HG02798 (cell line): ENCODE measurements at regions not wholly inside any gene's neighbourhood (a gene's known extent, or its start where the extent isn't known, plus 50 kb on each side); places are given as distances from the start of the nearest gene placed in this dataset.
"Not testable (repeated sequence)": the region's sequence is repeated elsewhere in the genome, so short reads cannot be mapped to it uniquely, and the experiment has no call there.

ENCODE experiments used
- ATAC-seq: cut with Tn5 transposase; IDR thresholded peaks from one replicate; pipeline ENCODE4 v1.9.1; 2021; ENCODE audit warnings: mild to moderate bottlenecking; ENCODE audit not compliant: unreplicated experiment, poor library complexity

- no peak for ATAC-seq
Measured at GRCh38 chr3:40876009-40876408, 323.3 kb upstream of the CTNNB1 start.

DNA sequence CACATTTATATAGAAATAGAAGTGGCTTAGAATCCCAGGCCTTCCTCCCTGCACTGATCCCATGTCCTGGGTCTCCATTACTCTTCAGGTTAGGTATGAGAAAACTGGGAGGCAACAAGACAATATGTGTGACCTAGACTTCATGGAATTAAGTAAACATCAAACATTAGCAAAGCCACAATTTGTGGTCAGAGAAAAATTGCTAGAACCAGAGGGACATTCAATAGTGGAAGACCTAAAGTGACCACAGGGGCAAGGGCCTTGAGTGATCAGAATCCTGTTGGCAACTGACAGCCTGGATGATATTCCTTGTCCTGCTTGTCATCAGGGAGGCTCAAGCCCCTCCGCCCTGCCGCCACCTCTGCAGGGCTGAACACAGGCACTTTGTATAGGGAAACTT is 322.8 kb upstream of the CTNNB1 start:
- ATAC-seq: no peak

- ATAC-seq: no peak
Measured at GRCh38 chr3:40877631-40878463, 321.5 kb upstream of the CTNNB1 start.

- no peak for ATAC-seq
Measured at GRCh38 chr3:40878464-40878905, 320.8 kb upstream of the CTNNB1 start.

GRCh38 chr3:40885430-40885829 is 313.9 kb upstream of the CTNNB1 start:
- no peak for ATAC-seq

DNA sequence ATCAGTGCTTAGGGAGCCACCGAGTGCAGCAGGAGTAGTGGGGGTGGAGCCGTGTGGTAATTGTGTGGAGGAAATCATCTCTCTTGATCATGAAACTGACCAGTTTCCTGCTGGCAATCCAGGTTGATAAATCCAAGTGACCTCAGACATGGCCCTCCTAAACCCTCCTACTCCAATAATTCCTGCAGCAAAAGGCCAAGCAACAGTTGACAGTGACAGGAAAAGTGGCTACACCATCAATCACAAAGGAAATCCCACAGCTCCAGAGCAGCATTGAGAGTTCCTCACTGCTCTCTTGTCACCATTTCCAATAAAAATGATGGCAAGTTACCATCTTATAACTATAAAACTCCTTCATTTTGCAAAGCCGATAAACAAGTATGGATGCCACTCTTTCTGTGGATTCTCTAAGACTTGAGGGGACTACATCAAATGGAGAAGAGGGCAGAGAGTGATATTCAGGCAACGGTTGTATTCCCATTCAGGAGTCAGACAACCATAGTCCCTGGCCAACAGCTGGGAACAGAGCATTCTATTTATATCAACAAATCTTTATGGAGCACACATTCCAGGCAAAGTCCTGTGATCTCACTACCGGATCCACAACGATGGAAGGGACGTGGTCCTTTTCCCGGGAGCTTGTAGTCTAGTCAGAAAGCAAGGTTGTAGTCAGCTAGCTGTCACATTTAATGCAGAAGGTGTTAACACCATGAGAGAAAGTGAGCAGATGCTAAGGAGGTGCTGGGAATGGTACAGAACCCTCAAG is 312.5 kb upstream of the CTNNB1 start:
- ATAC-seq: no peak

DNA sequence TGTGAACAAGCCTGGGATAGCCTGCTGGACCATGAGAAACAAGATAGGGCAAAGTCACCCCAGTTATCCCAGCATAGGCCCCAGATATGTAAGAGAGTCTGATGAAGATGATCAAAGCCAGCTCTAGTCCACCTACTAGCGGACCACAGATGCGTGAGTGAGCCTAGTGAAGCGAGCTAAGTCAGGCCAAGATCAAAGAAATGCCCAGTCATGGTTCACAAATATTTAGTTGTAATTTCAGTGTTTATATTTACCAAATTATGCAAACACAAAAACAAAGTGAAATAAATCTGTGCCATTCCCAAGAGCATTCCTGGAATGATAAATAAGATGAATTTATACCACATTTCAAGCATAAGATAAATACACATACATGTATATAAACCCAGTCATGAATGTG is 308.1 kb upstream of the CTNNB1 start:
- no peak for ATAC-seq

GRCh38 chr3:40895109-40895508 is 304.2 kb upstream of the CTNNB1 start:
- no peak for ATAC-seq

GRCh38 chr3:40899286-40899712 is 300.0 kb upstream of the CTNNB1 start:
- no peak for ATAC-seq

DNA sequence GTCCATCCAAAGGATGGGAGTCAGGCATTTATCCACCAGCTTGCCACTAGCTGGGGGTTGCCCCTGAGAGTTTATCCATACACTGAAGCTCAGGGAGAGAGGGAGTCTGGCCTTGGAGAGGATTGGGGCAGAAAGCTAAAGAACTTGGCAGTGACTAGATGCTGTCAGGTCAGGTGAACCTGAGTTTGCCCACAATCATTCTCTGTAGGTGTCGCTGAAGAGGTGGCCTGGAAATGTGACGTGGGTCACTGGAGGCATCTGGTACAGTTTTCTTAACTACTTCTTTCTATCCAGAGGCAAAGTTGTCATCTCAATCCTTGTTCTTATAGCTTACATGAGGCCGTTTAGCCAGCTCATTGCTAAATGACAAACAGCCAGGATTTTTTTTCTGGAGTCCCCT is 298.0 kb upstream of the CTNNB1 start:
- ATAC-seq: no peak

- no peak for ATAC-seq
Measured at GRCh38 chr3:40901796-40902195, 297.5 kb upstream of the CTNNB1 start.

- ATAC-seq: not testable (repeated sequence)
Measured at GRCh38 chr3:40907907-40908465, 291.3 kb upstream of the CTNNB1 start.

DNA sequence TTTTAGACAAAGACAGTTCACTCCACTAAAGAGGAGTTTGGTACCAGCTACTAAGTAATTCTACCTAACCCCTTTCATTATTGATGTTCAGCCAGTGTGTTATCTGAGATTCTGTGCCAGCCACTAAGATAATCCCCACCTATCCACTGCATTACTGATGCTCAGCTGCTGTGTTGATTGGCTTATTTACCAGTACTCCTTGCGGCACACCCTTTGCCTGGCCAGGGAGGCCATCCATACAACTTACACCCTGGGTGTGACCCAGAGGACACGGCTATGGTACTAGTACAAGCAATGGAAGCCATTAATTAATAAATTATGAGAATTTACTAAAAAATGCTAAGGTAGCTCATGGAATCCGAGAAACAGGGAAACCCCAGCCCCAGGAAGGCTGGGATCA is 290.7 kb upstream of the CTNNB1 start:
- no peak for ATAC-seq

GRCh38 chr3:40911264-40911663 is 288.0 kb upstream of the CTNNB1 start:
- no peak for ATAC-seq

GRCh38 chr3:40911928-40912327 is 287.4 kb upstream of the CTNNB1 start:
- ATAC-seq: peak; percentile 58

DNA sequence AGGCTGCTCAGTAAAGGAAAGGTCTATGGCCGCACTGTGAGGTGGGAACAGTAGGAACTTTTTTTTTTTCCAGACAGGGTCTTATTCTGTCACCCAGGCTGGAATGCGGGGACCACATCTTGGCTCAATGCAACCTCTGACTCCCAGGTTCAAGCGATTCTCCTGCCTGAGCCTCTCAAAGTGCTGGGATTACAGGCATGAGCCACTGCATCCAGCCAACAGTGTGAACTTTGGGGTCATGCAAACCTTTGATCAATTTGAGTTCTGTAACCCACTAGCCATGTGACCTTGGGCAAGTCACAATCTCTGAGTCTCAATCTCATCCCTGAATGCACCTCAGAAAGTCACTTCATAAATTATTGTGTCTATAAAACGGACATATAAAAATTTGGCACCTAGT is 286.8 kb upstream of the CTNNB1 start:
- ATAC-seq: no peak

- no peak for ATAC-seq
Measured at GRCh38 chr3:40913192-40913591, 286.1 kb upstream of the CTNNB1 start.

DNA sequence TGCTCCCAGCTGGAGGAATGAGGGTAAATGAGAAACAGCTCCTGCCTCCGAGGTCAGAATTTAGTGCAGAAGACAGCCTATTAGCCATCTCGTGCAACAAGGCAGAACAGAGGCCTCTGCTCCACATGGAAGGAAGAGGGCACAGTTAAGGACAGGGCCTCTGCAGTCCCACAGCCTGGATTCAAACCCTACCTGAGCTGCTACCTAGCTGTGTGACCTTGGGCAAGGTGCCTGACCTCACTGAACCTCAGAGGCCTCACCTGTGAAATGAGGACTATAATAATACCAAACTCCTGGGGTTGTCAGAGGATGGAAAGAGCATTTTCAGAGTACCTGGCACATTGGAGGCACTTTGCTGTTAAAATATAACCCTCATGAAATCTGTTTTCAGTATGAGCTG is 285.7 kb upstream of the CTNNB1 start:
- no peak for ATAC-seq

GRCh38 chr3:40914475-40914874 is 284.8 kb upstream of the CTNNB1 start:
- peak; percentile 29 for ATAC-seq

GRCh38 chr3:40915346-40915865 is 283.9 kb upstream of the CTNNB1 start:
- no peak for ATAC-seq

DNA sequence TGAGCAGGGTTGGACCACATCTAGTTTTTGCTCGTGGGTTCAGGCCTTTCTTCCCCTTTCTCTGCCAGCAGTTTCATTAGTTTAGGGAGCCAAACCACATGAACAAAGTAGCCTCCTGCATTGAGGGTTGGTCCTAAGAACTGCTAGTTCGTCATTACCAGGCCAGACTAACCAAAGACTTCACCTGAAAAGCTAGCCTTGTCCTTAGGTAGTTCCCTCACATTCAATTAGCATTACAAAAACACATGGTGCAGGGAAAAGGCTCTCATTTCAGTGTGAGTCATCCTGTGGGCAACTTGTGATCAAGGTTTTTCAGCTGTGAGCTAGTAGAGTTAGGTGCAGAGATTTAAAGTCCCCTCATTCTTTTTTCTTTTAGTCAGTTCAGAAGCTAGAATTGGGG is 279.3 kb upstream of the CTNNB1 start:
- peak; percentile 55 for ATAC-seq
